ENCODE measurements at regions not wholly inside any gene's neighbourhood (a gene's known extent, or its start where the extent isn't known, plus 50 kb on each side); places are given as distances from the start of the nearest gene placed in this dataset.
"Not testable (repeated sequence)": the region's sequence is repeated elsewhere in the genome, so short reads cannot be mapped to it uniquely, and the experiment has no call there.

- DNase-seq (ENCODE audit: low read depth) = peak; percentile 21
These were observed 174.1 kb upstream of the RTL1 start for GRCh38 chr14:101077481-101078074.

GRCh38 chr14:101078170-101078891, 174.8 kb upstream of the RTL1 start:
- DNase-seq (ENCODE audit: low read depth) = no peak

DNA sequence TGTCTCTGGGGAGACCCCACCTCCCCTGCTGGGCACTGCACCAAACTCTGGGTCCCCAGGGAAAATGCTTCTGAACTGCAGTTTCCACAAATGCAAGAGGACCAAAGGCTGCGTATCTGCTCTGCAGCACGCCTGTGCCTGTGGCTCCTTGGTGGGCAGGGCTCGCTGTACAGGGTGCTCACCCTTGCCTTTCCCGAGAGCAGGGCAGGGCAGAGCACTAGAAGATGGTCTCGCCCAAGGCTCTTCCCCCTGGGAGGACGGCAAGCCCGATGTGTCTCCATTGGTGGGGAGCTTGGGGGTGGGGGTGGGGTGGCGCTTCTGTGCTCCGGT, 175.3 kb upstream of the RTL1 start:
- no peak for DNase-seq (ENCODE audit: low read depth)

DNA sequence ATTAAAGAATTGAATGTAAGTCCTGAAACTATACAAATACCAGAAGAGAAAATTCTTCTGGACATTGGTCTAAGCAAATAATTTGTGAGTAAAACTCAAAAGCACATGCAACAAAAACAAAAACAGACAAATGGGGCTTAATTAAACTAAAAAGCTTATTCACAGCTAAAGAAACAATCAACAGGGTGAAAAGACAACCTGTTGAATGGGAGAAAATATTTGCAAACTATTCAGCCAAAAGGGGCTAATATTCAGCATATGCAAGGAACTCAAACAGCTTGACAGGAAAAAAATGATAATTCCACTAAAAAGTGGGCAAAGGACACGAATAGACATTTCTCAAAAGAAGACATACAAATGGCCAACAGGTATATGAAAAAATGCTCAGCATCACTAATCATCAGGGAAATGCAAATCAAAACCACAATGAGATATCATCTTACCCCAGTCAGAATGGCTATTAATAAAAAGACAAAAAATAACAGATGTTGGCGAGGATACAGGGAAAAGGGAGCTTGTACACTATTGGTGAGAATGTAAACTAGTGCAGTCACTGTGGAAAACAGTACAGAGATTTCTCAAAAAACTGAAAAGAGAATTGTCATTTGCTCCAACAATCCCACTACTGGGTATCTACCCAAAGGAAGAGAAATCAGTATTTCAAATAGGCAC, 177.5 kb upstream of the RTL1 start:
- no peak for DNase-seq (ENCODE audit: low read depth)

GRCh38 chr14:101082036-101082435, 178.5 kb upstream of the RTL1 start:
- no peak for DNase-seq (ENCODE audit: low read depth)

- no peak for DNase-seq (ENCODE audit: low read depth)
These were observed 179.2 kb upstream of the RTL1 start for GRCh38 chr14:101082436-101083384.

- no peak for DNase-seq (ENCODE audit: low read depth)
These were observed 180.3 kb upstream of the RTL1 start for GRCh38 chr14:101083564-101084435.

- no peak for DNase-seq (ENCODE audit: low read depth)
These were observed 180.9 kb upstream of the RTL1 start for GRCh38 chr14:101084436-101084826.

- DNase-seq (ENCODE audit: low read depth) = no peak
These were observed 183.4 kb upstream of the RTL1 start for GRCh38 chr14:101086926-101087325.

DNA sequence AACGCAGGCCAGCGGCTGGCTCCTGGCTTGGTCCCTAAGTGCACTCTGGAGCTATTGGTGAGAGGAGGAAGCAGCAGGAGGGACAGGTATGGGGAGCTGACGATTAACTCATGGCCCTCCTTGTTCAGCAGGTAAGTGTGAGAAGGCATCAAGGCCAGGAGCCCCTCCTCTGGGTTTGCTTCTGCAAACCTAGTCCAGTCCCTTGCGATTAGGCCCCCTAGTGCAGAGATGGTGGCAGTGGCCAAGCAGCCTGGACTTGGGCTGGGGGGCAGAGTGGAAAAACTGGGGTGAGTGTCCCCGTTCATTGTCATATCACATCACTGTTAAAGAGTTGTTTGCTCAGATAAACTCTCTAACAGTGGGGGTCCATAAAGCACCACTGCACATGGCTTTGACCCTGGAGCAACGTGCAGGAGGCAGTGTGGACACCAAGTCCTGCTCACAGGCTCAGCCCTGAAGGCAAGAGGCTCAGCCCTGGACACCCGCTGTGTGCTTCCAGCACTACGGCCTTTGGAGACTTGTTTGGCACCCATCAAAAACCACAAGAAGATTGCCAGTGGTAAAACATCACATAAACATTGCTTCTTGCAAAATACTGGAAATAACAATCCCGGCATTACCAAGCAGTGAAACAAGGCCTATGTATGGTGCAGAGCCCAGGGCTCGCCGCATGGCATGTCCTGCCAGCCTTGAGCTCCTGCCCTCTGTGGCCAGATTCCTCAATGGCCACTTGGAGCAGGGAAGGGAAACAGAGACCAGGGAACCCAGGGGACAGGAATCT, 184.3 kb upstream of the RTL1 start:
- no peak for DNase-seq (ENCODE audit: low read depth)

DNA sequence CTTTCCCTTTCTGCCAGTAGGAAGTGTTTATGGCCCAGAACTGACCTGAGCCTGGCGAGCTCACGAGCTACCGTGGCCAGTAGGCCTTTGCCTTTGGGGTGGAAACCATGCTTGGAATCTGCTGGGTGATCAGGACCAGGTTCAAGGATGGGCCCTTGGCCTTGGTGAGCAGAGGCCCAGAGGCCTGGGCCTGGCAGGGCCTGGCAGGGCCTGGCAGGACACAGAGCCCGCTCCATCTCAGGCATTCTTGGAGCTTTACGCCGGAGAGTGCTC, 184.8 kb upstream of the RTL1 start:
- no peak for DNase-seq (ENCODE audit: low read depth)

GRCh38 chr14:101088714-101089113, 185.2 kb upstream of the RTL1 start:
- DNase-seq (ENCODE audit: low read depth) = no peak

- not testable (repeated sequence) for DNase-seq (ENCODE audit: low read depth)
These were observed 187.0 kb upstream of the RTL1 start for GRCh38 chr14:101090478-101090877.

GRCh38 chr14:101090976-101091375, 187.5 kb upstream of the RTL1 start:
- DNase-seq (ENCODE audit: low read depth) = no peak

DNA sequence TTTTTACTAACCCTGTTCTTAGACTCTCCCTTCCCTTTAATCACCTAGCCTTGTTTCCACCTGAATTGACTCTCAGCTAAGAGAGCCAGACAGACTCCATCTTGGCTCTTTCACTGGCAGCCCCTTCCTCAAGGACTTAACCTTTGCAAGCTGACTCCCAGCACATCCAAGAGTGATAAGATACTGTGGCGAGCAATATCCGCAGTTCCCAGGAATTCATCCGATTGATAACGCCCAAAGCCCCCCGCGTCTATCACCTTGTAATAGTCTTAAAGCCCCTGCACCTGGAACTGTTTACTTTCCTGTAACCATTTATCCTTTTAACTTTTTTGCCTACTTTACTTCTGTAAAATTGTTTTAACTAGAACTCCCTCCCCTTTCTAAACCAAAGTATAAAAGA, 191.4 kb upstream of the RTL1 start:
- DNase-seq (ENCODE audit: low read depth) = not testable (repeated sequence)

DNA sequence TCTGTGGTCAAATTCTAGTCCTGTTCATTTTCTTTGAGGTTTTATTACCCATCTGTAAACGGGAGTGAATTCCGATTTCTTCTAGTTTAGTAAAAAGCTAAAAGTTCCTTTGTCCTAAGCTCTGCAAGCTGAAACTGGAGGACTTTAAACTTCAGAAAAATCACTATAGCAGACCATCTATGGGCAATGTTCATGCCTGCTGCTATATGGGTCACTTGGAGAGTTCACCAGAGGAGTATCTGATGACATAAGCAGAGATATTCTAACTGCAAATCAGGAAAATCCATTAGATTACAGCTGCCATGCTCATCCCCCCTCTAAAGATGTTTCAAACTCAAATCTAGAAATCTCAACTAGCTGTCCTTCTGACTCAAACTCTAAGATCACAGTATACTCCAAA, 193.0 kb upstream of the RTL1 start:
- no peak for DNase-seq (ENCODE audit: low read depth)

GRCh38 chr14:101097109-101097793, 193.7 kb upstream of the RTL1 start:
- no peak for DNase-seq (ENCODE audit: low read depth)

DNA sequence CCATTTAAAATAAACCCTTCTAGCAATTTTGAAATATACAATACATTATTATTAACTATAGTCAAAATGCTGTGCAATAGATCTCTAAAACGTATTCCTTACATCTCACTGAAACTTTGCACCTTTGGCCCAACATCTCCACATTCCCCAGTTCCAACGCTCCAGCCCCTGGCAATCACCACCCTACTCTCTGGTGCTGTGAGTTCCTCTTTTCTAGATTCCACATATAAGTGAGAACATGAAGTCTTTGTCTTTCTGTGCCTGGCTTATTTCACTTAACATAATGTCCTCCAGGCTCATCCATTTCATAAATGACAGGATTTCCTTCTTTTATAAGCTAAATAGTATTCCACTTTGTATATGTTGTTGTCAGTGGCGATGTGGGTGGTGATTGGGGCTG, 194.7 kb upstream of the RTL1 start:
- no peak for DNase-seq (ENCODE audit: low read depth)

DNA sequence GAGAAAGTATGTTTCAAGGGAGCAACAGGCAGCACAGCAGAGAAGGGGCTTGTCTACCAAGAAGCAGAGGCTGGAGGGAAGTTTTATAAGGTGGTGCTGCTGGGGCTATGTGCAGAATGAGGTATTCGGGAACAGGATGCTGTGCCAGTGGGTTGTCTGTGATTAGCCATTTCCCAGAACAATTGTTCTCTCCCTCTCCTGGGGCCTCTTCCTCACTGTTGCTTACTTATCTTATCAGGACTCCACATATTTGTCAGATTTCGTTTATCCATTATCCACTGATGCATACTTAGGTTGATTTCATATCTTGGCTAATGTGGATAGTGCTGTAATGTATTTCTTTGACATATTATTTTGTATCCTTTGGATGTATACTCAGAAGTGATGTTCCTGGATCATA, 195.1 kb upstream of the RTL1 start:
- DNase-seq (ENCODE audit: low read depth) = no peak
